ENCODE measurements at regions not wholly inside any gene's neighbourhood (a gene's known extent, or its start where the extent isn't known, plus 50 kb on each side); places are given as distances from the start of the nearest gene placed in this dataset.

DNA sequence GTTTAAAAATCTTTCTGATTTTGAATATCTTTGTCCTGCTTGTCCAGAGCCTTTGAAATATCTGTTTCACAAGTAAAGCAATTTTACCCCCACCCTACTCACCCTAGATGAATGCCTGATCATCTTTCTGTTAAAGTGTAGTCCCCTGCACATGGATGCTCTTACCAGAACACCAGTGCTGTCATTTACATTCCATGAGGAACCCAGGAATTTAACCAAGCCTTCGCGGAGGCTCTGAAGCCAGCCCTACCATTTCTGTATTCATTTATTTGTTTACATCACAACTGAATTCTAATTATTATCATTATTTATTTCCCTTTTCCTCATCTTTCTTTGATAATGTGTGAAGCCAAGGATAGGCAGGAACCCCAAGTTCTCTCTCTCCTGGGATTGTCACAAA lies 167.8 kb upstream of the MYO3A start:
- WGBS, 10 experiments: 0 to 40% (median 12%) methylated on average over 1 to 2 of the region's 2 CpGs; no CpG with 5 or more reads in 2 of the 10 experiments
- peaks cover 0 to 11% of the 10 kb centered on the region in 2 donors for H3K4me1 ChIP-seq (replicated peaks in 1 of 2)
- no peak for ATAC-seq (replicated peaks in 6 of 8)
- no peak overlapping the region for H3K4me3 ChIP-seq
- in situ Hi-C loops (cut with MboI; ENCODE audit: low pct_unique_long_range_greater_than_20kb in 2 of 9, low sequenced_read_pairs in 9 of 9, unreplicated experiment in 9 of 9): no loop called here
- H3K27ac ChIP-seq: no peak overlapping the region

DNA sequence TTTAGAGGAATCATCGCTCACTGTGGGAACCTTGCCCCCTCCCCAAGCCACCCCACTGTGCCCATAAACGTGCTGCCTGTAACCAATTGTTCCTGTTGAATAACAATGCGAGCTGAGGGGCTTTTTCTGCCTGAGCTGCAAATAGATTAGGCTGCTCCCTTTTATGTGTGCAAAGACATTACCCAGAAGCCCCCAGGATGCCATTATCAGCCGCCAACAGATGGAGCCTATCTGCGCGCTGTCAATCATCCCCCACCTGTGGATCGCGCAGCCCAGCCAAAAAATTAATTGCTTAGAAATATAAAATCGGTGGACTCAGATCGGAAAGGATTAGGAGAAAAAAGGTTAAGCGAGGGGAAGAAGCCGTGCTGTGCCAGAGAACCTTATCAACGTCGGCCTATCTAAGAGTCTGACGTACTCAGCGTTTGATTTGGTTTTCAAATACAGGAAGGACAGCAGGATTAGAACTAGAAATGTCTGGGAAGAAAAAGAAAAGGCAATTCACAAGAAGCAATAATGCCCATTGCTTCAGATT lies 167.3 kb upstream of the MYO3A start:
- WGBS, 10 experiments: 0 to 12% (median 8%) methylated on average over 4 to 15 of the region's 16 CpGs; no CpG with 5 or more reads in 1 of the 10 experiments
- in situ Hi-C loops (cut with MboI; ENCODE audit: low pct_unique_long_range_greater_than_20kb in 2 of 9, low sequenced_read_pairs in 9 of 9, unreplicated experiment in 9 of 9): no loop called here
- no peak overlapping the region for H3K27ac ChIP-seq
- peak overlapping the region in 3 of 5 donors; percentile 17 to 30 (median 30) for H3K4me3 ChIP-seq
- peak in 5 of 8 experiments; percentile 57 to 75 (median 66) for ATAC-seq (replicated peaks in 6 of 8)
- peaks cover 0 to 11% of the 10 kb centered on the region in 2 donors for H3K4me1 ChIP-seq (replicated peaks in 1 of 2)

DNA sequence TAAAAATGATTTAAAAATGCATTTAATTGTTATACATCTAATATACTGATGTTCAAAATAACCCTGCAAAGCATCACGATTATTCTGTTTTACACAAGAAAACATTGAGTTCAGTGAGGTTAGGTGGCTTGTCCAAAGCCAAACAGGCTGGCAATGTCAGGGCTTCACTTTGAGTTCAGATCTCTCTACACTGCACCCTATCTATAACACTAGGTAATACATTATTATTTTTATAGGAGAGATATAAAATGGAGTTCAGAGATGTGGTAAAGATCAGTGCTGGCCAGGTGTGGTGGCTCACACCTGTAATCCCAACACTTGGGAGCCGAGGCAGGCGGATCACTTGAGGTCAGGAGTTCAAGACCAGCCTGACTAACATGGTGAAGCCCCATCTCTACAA lies 165.9 kb upstream of the MYO3A start:
- no peak for ATAC-seq (replicated peaks in 6 of 8)
- 0 to 92% (median 80%) methylated on average over 1 to 3 of the region's 3 CpGs; no CpG with 5 or more reads in 3 of the 10 experiments for WGBS, 10 experiments
- H3K27ac ChIP-seq: no peak overlapping the region
- in situ Hi-C loops (cut with MboI; ENCODE audit: low pct_unique_long_range_greater_than_20kb in 2 of 9, low sequenced_read_pairs in 9 of 9, unreplicated experiment in 9 of 9): no loop called here
- no peak overlapping the region for H3K4me3 ChIP-seq
- H3K4me1 ChIP-seq (replicated peaks in 1 of 2): peaks cover 0 to 11% of the 10 kb centered on the region in 2 donors

DNA sequence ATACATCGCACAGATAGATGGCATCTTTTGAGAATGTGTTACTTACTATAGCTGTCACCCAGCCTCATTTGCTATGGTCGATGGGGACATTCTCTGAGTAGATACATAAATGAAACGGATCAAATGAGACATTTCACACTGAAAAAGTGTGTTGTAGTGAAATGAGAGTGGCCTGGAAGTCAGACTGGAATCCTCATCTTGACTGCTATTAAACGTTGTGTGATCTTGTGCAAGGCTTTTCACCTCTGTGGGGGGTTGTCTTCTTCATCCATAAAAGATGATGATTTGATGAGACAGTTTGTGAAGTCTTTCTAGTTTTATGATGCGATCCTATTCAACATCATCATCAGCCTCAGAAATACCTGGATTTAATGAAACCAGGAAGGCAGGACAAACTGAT lies 155.4 kb upstream of the MYO3A start:
- Histone ChIP-seq H3K27ac (no peak overlapping the region), H3K4me3 (no peak overlapping the region), H3K4me1 (replicated peaks in 1 of 2) (peaks cover 0 to 4% of the 10 kb centered on the region in 2 donors)
- no peak for ATAC-seq (replicated peaks in 6 of 8)
- in situ Hi-C loops (cut with MboI; ENCODE audit: low pct_unique_long_range_greater_than_20kb in 2 of 9, low sequenced_read_pairs in 9 of 9, unreplicated experiment in 9 of 9): no loop called here
- 0 to 98% (median 66%) methylated on average over 2 to 5 of the region's 5 CpGs; no CpG with 5 or more reads in 1 of the 10 experiments for WGBS, 10 experiments

DNA sequence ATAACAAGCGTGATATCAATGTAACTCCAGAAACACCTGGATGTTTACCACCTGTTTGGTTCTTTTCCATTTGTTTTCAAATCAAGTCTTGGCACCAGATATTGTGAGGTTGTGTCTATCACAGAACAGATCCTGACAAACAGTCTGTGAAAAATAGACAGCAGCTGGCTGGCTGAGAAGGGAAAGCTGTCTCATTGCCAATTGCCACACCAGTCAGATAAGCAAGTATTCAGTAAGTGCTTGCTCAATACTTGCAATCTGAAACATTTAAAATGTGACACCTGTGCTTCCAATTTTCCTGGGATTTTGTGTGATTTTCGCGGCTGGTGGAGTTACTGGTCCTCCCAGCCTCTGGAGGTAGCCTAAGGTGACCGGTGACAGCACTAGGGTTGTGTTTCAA lies 147.9 kb upstream of the MYO3A start:
- ATAC-seq (replicated peaks in 6 of 8): no peak
- H3K27ac ChIP-seq: no peak overlapping the region
- in situ Hi-C loops (cut with MboI; ENCODE audit: low pct_unique_long_range_greater_than_20kb in 2 of 9, low sequenced_read_pairs in 9 of 9, unreplicated experiment in 9 of 9): no loop called here
- H3K4me1 ChIP-seq (replicated peaks in 1 of 2): no peaks in the 10 kb centered on the region
- 17 to 93% (median 60%) methylated on average over 1 to 4 of the region's 4 CpGs; no CpG with 5 or more reads in 3 of the 10 experiments for WGBS, 10 experiments
- H3K4me3 ChIP-seq: no peak overlapping the region

DNA sequence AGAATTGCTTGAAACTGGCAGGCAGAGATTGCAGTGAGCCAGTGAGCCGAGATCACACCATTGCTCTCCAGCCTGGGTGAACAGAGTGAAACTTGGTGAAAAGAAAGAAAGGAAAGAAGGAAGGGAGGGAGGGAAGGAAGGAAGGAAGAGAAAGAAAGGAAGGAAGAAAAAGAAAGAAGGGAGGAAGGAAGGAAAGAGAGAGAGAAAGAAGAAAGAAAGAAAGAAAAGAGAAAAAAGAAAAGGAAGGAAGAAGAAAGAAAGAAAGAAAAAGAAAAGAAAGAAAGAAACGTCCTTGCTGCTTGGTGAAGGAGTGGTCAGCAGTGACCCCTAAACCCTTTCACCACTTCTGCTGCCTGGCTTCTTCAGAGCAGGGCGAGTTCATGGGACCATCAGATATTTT lies 147.1 kb upstream of the MYO3A start:
- Histone ChIP-seq H3K27ac (no peak overlapping the region), H3K4me3 (no peak overlapping the region), H3K4me1 (replicated peaks in 1 of 2) (no peaks in the 10 kb centered on the region)
- WGBS, 10 experiments: 2 to 82% (median 73%) methylated on average over 2 to 3 of the region's 3 CpGs; no CpG with 5 or more reads in 1 of the 10 experiments
- ATAC-seq (replicated peaks in 6 of 8): no peak
- in situ Hi-C loops (cut with MboI; ENCODE audit: low pct_unique_long_range_greater_than_20kb in 2 of 9, low sequenced_read_pairs in 9 of 9, unreplicated experiment in 9 of 9): no loop called here

DNA sequence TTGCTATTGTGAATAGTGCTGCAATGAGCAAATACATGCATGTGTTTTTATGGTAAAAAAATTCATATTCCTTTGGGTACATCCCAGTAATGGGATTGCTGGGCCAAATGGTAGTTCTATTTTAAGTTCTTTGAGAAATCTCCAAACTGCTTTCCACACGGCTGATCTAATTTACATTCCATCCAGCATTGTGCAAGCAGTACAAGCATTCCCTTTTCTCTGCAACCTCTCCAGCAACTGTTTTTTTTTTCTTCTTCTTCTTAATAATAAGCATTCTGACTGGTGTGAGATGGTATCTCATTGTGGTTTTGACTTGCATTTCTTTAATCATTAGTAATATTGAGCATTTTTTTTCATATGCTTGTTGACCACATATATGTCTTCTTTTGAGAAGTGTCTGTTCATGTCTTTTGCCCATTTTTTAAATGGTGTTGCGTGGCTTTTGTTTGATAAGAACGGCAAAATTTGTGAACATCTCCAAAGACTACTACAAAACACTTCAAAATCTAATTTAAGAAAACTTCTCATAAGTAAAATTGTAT lies 136.1 kb upstream of the MYO3A start:
- Histone ChIP-seq H3K4me1 (replicated peaks in 1 of 2) (no peaks in the 10 kb centered on the region), H3K4me3 (no peak overlapping the region), H3K27ac (no peak overlapping the region)
- 0 to 100% (median 90%) methylated on average over 1 to 3 of the region's 3 CpGs; no CpG with 5 or more reads in 1 of the 10 experiments for WGBS, 10 experiments
- in situ Hi-C loops (cut with MboI; ENCODE audit: low pct_unique_long_range_greater_than_20kb in 2 of 9, low sequenced_read_pairs in 9 of 9, unreplicated experiment in 9 of 9): no loop called here
- ATAC-seq (replicated peaks in 6 of 8): no peak

DNA sequence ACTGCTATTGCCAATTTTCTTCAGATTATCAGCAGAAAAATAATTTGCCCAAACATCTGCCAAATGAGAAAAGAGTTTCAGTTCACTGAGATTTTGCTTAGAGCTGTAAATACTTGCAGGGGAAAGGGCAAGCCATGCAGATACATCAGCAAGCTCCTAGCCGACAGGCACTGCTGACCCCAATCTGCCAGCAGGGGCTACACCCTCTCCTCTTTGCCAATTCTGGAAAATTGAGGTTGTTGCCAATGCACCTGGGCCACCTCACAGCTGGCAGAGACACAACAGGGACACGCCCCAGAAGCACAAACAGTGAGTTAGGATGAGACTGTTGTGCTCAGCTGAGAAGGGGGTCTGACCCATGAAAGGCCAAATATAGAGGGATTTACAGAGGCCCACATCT lies 129.5 kb upstream of the MYO3A start:
- ATAC-seq (replicated peaks in 6 of 8): no peak
- Histone ChIP-seq H3K4me1 (replicated peaks in 1 of 2) (no peaks in the 10 kb centered on the region), H3K4me3 (no peak overlapping the region), H3K27ac (no peak overlapping the region)
- 0 to 100% (median 65%) methylated on average over 1 to 2 of the region's 2 CpGs; no CpG with 5 or more reads in 2 of the 10 experiments for WGBS, 10 experiments
- in situ Hi-C loops (cut with MboI; ENCODE audit: low pct_unique_long_range_greater_than_20kb in 2 of 9, low sequenced_read_pairs in 9 of 9, unreplicated experiment in 9 of 9): no loop called here

DNA sequence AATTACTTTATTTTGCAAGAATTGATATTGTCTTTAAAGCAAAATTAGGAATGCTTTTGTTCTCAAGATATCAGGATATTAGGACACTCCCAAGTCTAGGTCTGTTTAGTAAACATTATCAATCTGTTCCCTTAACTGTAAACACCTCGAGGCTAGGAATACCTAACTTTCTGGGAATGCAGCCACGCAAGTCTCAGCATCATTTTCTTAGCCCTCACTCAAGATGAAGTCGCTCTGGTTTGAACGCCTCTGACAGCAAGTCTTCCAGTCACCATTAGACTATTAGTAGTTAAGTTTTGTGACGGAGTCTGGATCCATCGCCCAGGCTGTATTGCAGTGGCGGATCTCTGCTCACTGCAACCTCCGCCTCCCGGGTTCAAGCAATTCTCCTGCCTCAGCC lies 128.0 kb upstream of the MYO3A start:
- 39 to 100% (median 94%) methylated on average over 3 to 9 of the region's 9 CpGs; no CpG with 5 or more reads in 2 of the 10 experiments for WGBS, 10 experiments
- in situ Hi-C loops (cut with MboI; ENCODE audit: low pct_unique_long_range_greater_than_20kb in 2 of 9, low sequenced_read_pairs in 9 of 9, unreplicated experiment in 9 of 9): no loop called here
- H3K4me1 ChIP-seq (replicated peaks in 1 of 2): no peaks in the 10 kb centered on the region
- ATAC-seq (replicated peaks in 6 of 8): no peak
- no peak overlapping the region for H3K4me3 ChIP-seq
- no peak overlapping the region for H3K27ac ChIP-seq

DNA sequence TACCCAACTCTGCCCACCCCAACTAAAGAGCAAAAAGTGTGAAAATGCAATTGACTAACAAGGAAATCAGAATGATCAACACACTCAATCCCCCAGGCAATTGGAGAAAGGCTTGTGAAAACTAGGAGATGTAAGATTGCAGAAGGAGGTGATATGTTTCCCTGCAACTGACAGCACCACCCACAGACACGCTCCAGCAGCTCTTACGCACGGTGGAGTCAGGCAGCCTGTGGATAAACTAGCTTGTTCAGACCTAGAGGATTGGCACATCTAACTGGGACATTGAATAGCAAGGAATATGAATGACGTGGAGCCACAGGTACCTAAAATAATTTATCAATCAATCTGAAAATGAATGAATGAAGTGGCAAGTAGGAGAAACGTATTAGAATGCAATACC lies 125.7 kb upstream of the MYO3A start:
- WGBS, 10 experiments: 0 to 83% (median 60%) methylated on average over 1 to 5 of the region's 5 CpGs; no CpG with 5 or more reads in 1 of the 10 experiments

DNA sequence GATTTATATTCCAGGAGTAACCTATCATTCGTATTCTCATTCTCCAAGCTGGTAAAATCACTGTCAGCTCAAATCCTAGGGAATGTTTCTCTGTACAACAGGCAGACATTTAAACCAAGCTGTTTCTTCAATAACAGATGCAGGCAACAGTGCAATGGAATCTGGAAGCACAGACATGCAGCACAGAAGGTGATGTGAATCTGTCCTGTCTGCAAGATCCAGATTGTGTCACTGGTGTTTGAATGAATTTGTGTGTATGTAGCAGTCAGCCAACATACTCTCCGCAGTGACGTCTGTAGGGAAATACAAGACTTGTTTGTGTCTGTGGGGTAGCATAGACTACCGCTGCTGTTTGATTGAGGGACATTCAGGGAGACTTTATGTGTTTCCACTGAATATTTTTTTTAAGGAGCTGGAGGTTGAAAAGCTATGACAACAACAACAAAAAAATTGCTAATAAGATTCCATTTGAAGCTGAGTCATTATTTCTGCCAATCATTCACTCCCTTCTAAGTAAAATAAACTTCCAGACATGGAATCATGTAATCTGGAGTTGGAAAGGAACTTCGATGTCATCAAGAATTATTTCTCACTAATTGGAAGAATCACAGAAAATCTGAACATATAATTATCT lies 122.9 kb upstream of the MYO3A start:
- Histone ChIP-seq H3K4me1 (replicated peaks in 1 of 2) (peaks cover 4 to 6% of the 10 kb centered on the region in 2 donors), H3K4me3 (no peak overlapping the region), H3K27ac (no peak overlapping the region)
- peak in 1 of 8 experiments; percentile 32 for ATAC-seq (replicated peaks in 6 of 8)
- 0 to 89% (median 72%) methylated on average over 1 to 5 of the region's 5 CpGs for whole genome bisulfite sequencing, 10 experiments
- in situ Hi-C loops (cut with MboI; ENCODE audit: low pct_unique_long_range_greater_than_20kb in 2 of 9, low sequenced_read_pairs in 9 of 9, unreplicated experiment in 9 of 9): no loop called here

More for the DNA sequence above, 125.7 kb upstream of the MYO3A start:
- no peak overlapping the region for H3K4me3 ChIP-seq
- in situ Hi-C loops (cut with MboI; ENCODE audit: low pct_unique_long_range_greater_than_20kb in 2 of 9, low sequenced_read_pairs in 9 of 9, unreplicated experiment in 9 of 9): no loop called here
- H3K27ac ChIP-seq: no peak overlapping the region
- no peaks in the 10 kb centered on the region for H3K4me1 ChIP-seq (replicated peaks in 1 of 2)
- ATAC-seq (replicated peaks in 6 of 8): peak in 6 of 8 experiments; percentile 25 to 70 (median 61)

DNA sequence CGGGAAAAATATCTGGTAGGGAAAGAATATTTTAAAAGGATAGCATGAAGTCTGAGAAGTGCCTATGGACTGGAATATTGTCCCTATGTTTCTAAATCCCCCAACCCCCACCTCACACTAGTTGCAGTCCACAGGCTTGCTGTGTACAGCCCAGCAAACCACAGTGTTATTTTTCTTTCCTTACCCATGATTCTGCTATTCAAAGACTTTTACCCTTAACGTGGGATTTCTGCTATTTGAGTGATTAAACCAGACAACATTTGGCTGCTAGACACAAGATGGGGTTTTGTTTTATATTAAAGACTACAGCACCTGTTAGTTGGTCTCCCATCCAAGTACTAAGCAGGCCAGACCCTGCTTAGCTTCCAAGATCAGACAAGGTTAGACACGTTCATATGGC lies 120.5 kb upstream of the MYO3A start:
- 0 to 91% (median 39%) methylated on average over 1 to 3 of the region's 3 CpGs; no CpG with 5 or more reads in 2 of the 10 experiments for WGBS, 10 experiments
- Histone ChIP-seq H3K4me1 (replicated peaks in 1 of 2) (peaks cover 6 to 22% of the 10 kb centered on the region in 2 donors), H3K27ac (no peak overlapping the region), H3K4me3 (no peak overlapping the region)
- in situ Hi-C loops (cut with MboI; ENCODE audit: low pct_unique_long_range_greater_than_20kb in 2 of 9, low sequenced_read_pairs in 9 of 9, unreplicated experiment in 9 of 9): no loop called here
- ATAC-seq (replicated peaks in 6 of 8): no peak

DNA sequence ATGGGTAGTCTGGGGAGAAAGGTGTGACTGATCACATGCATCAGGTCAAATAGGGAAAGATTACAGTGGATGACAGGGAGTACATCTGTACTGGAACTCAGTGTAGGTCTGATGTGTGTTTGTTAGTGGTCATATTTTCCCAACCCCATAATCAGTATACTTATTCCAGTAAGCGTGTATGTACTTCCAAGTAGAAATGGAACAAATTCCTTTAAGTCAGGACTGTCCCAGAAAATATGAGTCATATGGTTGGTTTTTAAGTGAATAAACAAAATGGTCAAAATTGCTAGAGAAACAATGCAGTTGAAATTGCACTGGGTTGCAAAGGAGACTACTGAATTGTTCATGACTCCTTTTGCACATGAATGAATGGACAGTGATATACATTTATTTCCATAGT lies 118.8 kb upstream of the MYO3A start:
- no peak overlapping the region for H3K27ac ChIP-seq
- 0 to 100% (median 50%) methylated on average over 1 of the region's 1 CpG; no CpG with 5 or more reads in 3 of the 10 experiments for WGBS, 10 experiments
- peaks cover 6 to 39% of the 10 kb centered on the region in 2 donors for H3K4me1 ChIP-seq (replicated peaks in 1 of 2)
- no peak for ATAC-seq (replicated peaks in 6 of 8)
- no peak overlapping the region for H3K4me3 ChIP-seq
- in situ Hi-C loops (cut with MboI; ENCODE audit: low pct_unique_long_range_greater_than_20kb in 2 of 9, low sequenced_read_pairs in 9 of 9, unreplicated experiment in 9 of 9): no loop called here

Measured in motor neuron (in vitro differentiated cells).